Stimulated activated CD8-positive, alpha-beta memory T cell treated with anti-CD3 and anti-CD28 coated beads, Interleukin-15, amount 100 ng/mL, for 24 hours (primary cell): ENCODE measurements at regions not wholly inside any gene's neighbourhood (a gene's known extent, or its start where the extent isn't known, plus 50 kb on each side); places are given as distances from the start of the nearest gene placed in this dataset.

Source experiments
- DNase-seq: peaks from one replicate; pipeline ENCODE4 v3.0.0-alpha.2; 2020; ENCODE audit warnings: low read depth

- no peak for DNase-seq
Measured at GRCh38 chr13:33518452-33518851, 232.9 kb upstream of the STARD13 start.

DNA sequence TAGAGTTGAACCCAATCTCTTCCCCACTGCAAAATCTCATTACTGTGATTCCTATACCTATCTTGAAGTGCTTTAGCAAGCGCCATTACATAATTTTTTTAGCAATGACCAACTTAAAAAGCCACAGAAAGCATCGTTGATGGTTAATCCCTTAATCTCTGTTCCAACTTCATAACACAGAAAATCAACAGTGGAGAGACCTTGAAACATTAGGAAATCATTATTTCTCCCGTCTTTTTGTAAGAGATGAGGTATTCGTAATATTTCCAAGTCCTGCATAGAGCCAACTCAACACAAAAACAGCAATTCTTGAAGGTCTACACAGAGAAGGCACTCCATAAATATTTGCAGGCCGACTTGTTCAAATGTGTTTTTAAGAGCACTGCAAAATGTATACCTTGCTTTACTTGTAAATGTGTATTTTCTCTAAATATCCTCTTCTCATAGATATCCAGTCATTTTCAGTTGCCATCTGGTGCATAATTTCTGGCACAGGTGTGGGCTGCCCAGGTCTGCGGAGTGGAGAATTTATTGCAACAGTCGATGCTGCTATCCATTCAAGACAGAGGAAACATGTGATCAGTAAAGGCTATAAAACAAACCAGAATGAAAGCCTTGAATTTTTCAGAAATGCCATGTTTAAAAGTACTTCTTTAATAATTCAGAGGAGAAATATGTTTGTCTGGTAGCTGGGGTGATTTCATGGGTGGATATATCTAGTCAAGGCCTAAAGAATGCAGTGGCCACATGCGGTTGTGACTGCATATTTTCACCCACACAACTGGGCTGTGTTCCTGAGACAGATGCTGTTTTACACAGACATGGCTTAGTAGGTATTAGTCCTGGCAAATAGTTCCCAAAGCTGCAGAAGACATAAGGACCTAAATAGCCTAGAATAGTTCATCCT lies 234.3 kb upstream of the STARD13 start:
- DNase-seq: no peak

- no peak for DNase-seq
Measured at GRCh38 chr13:33520468-33520839, 234.9 kb upstream of the STARD13 start.

- DNase-seq: no peak
Measured at GRCh38 chr13:33524086-33524485, 238.5 kb upstream of the STARD13 start.

GRCh38 chr13:33525763-33526162 lies 240.2 kb upstream of the STARD13 start:
- DNase-seq: no peak

DNA sequence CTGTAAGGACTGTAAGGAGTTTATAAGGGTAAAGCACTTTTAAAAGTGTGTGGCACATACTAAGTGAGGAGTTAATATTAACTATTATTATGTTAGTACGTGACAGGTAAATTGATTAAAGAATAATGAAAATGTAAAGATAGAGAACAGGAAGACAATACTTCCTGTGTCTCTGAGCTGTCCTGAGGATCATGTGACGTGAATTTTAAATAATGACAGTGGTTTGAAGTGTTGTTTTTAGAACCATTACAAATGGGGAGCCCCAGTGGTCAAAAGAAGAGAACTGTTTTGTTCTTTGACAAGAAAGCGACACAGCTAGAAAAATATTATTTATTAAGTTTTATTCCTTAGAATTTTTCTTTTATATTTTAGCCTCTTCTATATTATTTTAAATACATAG lies 241.2 kb upstream of the STARD13 start:
- no peak for DNase-seq

DNA sequence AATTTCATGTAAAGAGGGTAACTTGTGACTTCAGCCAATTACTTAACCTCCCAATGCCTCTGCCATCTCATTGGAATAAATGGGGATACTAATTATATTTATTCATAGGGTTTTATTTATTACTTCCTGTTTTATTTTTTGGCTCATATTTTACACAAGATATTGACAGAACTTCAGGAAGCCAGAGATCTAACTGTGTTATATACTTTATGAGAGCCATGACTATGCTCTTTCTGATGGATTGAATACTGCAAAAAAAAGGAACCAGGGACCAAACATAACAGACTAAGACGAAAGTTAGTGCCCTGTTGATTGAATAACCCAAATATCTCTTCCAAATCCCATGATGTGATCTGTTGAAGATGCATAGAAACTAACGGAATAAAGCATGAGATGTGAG lies 243.3 kb upstream of the STARD13 start:
- DNase-seq: no peak

- no peak for DNase-seq
Measured at GRCh38 chr13:33531484-33531883, 245.9 kb upstream of the STARD13 start.

DNA sequence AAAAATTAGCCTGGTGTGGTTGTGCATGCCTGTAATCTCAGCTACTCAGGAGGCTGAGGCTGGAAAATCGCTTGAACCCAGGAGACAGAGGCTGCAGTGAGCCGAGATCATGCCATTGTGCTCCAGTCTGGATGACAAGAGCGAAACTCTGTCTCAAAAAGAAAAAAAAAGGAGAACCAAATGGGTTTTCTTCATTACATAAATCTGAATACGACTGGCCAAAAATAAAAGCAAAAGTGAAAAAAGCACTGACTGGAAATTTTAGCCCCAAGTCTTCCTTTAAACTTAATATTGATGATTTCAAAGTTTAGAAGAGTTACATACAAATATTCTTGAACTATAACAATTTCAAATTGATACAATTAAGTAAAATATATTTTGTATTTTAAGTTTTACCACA lies 249.5 kb upstream of the STARD13 start:
- no peak for DNase-seq

- DNase-seq: no peak
Measured at GRCh38 chr13:33536601-33537000, 251.0 kb upstream of the STARD13 start.

DNA sequence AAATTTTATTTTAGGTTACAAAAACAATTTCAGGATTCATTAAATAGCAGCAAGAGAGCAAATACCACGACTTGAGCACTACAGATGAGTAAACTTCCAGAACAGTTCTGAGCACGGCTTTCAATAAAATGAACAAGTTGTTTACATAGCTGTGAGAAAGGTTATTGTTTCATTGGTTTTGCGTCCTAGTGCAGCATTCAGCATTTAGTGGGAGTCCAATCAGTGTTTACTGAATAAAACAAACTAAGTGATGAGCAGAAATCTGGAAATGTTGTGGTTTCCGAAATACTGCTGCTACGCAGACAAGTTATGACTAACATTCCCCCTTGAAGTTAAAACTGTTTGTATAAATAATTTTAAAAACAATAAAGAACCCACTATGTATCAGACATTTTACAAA lies 251.5 kb upstream of the STARD13 start:
- no peak for DNase-seq

GRCh38 chr13:33537676-33538075 lies 252.1 kb upstream of the STARD13 start:
- no peak for DNase-seq

- no peak for DNase-seq
Measured at GRCh38 chr13:33541456-33541855, 255.9 kb upstream of the STARD13 start.

DNA sequence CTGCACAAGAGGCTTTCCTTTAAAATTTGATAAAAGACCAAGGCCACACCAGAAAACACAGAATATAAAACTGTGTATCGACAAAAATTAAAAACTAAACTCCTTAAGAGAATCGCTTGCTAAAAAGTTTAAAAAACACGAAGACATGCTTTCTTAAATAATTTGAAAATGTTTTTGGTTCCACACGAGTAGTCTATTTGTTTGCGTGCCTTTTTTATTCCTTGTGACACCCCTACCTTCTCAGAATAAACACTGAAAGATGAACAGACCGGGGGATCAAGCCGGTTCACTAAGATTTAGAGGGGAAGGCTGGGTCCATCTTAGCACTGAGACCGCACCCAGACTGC lies 256.4 kb upstream of the STARD13 start:
- DNase-seq: no peak

GRCh38 chr13:33542309-33543088 lies 256.9 kb upstream of the STARD13 start:
- peak; percentile 97 for DNase-seq

- DNase-seq: no peak
Measured at GRCh38 chr13:33543089-33543459, 257.5 kb upstream of the STARD13 start.

- DNase-seq: no peak
Measured at GRCh38 chr13:33543631-33544265, 258.2 kb upstream of the STARD13 start.

DNA sequence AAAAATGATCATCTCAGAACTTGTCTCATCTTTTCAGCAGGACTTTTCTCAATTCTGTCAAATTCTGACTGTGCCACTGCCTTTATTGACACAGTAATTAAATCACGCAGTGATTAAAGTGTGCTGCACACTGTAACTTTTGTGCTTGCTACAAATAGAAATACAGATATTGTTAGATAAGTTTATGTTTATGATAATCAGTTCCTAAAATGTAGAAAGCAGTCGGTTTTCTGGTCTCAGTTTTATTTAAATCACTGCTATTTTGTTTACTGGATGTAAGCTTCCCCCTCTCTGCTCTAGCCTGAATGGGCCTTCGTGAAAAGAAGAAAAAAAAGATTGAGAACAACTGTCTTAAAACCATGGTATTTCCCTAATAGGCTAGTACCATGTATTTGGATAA lies 258.8 kb upstream of the STARD13 start:
- no peak for DNase-seq

GRCh38 chr13:33545492-33545891 lies 259.9 kb upstream of the STARD13 start:
- no peak for DNase-seq

DNA sequence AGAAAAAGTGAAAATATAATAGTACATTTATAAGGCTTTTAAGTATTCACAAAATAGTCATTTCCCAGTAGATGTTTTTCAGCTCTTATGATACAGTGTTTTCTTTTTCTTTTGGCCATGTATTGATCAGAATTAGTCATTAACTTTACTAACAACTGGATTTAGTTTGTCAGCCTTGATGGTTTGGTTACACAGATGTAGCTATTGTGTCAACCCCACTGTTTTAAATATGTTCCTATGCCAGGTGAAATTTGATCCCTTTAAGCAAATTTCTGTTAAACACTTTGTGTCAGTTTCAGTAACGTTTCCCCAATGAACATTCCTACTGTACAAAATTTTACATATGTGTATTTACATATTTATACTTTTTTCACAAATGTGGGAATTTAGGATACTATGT lies 261.5 kb upstream of the STARD13 start:
- no peak for DNase-seq

DNA sequence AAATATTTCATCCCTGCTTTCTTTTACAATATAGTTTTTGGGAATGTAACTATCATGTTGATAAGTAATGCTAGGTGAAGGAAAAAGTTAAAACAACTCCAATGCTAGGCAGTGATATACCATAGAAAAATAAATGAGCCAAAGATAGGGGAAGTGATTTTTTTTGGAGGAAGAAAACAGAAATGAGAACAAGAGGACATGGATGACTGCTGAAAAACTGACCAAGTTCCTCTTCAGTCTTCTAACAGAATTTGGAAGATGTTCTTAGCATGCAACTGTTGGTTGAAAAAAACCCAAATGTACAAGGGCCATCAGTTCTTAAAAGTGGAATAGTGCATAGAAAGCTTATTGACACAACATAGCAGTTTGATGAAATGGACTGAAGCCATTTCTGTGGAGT lies 262.5 kb upstream of the STARD13 start:
- DNase-seq: no peak

DNA sequence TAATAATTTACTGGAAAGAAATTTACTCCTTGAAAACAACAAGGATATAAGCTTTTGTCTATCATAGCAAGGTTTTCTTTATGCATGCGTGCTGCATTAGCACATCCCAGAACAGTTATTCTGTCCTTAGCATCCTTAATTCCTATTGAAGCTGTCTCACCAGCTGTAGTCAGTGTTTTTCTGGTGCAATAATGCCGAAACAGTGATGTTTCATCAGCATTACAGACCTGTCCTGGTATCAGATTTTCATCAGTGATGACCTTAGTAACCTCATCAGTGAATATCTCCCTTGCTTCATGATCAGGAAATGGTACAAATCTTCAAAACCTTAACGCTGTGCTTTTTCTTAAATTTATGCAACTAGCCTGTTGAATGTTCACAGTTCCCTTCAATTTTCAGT lies 264.7 kb upstream of the STARD13 start:
- DNase-seq: no peak

- DNase-seq: no peak
Measured at GRCh38 chr13:33550885-33551284, 265.3 kb upstream of the STARD13 start.
